ENCODE measurements at regions not wholly inside any gene's neighbourhood (a gene's known extent, or its start where the extent isn't known, plus 50 kb on each side); places are given as distances from the start of the nearest gene placed in this dataset.

- TF ChIP-seq CTCF (IDR thresholded peaks at IDR 0.05; ENCODE audit: poor library complexity, severe bottlenecking), result no peak
- no peak for TF ChIP-seq EZH2 (IDR thresholded peaks at IDR 0.05; ENCODE audit: borderline replicate concordance, insufficient read depth, low read length, poor library complexity, severe bottlenecking)
- TF ChIP-seq POLR2AphosphoS5 (IDR thresholded peaks at IDR 0.05), result no peak
- no peak for TF ChIP-seq RAD21 (conservative IDR thresholded peaks at IDR 0.05)
Observed at GRCh38 chr4:170529748-170530722, 440.3 kb upstream of the AADAT start.
